Omental fat pad (tissue), 3 donors: ENCODE measurements at regions not wholly inside any gene's neighbourhood (a gene's known extent, or its start where the extent isn't known, plus 50 kb on each side); places are given as distances from the start of the nearest gene placed in this dataset.

Experiments used
- ATAC-seq: fragments of 150-250 bp; one replicate; pipeline ENCODE4 v1.9.1; 2016; ENCODE audit warnings: mild to moderate bottlenecking, moderate library complexity; ENCODE audit not compliant: low FRiP score
- DNase-seq: peaks from one replicate; pipeline ENCODE4 v3.0.0-alpha.2; 2019; ENCODE audit warnings: low spot score
- TF ChIP-seq, protein P1 (sequence below), 3 donors: fragments of 450-650 bp; IDR thresholded peaks; one replicate each; pipeline ENCODE4 v1.5.1; 2016 to 2017; ENCODE audit warnings: antibody characterized with exemption in 3 of 3, mild to moderate bottlenecking in 3 of 3, moderate library complexity in 2 of 3

DNA sequence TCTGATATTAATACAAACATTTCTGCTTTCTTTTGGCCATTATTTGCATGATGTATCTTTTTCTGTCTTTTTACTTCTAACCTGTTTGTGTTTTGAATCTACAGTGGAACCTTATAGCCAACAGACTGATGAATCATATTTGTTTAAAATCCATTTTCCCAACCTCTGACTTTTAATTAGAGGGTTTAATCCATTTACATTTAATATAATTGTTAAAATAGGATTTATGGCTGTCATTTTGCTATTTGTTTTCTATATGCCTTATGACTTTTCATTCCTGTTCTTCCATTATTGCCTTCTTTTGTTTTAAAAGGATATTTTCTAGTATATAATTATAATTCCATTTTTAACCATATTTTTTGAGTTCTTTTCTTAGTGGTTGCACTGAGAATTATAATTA lies 286.1 kb downstream of the ZNF621 start:
- TF ChIP-seq, protein P1, sequence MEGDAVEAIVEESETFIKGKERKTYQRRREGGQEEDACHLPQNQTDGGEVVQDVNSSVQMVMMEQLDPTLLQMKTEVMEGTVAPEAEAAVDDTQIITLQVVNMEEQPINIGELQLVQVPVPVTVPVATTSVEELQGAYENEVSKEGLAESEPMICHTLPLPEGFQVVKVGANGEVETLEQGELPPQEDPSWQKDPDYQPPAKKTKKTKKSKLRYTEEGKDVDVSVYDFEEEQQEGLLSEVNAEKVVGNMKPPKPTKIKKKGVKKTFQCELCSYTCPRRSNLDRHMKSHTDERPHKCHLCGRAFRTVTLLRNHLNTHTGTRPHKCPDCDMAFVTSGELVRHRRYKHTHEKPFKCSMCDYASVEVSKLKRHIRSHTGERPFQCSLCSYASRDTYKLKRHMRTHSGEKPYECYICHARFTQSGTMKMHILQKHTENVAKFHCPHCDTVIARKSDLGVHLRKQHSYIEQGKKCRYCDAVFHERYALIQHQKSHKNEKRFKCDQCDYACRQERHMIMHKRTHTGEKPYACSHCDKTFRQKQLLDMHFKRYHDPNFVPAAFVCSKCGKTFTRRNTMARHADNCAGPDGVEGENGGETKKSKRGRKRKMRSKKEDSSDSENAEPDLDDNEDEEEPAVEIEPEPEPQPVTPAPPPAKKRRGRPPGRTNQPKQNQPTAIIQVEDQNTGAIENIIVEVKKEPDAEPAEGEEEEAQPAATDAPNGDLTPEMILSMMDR (IDR thresholded peaks at IDR 0.05), result no peak
- no peak for ATAC-seq
- DNase-seq, result no peak

DNA sequence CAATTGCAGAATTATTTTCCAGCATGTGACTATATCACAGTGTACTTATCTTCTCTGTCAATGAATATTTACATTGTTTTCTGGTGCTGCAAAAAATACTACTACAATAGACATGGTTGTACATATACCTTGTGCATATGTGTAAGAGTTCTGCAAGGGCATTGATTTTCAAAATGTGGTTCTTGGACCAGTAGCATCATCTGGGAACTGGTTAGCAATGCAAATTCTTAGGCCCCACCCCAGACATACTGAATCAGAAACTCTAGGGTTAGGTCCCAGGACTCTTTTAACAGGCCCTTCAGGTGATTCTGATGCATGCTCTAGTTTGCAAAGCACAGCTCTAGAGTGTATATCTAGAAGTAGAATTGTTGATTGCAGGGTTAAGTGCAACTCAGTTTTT lies 292.3 kb downstream of the ZNF621 start:
- TF ChIP-seq, protein P1 (IDR thresholded peaks at IDR 0.05), result no peak
- ATAC-seq (no peak), DNase-seq (no peak)

DNA sequence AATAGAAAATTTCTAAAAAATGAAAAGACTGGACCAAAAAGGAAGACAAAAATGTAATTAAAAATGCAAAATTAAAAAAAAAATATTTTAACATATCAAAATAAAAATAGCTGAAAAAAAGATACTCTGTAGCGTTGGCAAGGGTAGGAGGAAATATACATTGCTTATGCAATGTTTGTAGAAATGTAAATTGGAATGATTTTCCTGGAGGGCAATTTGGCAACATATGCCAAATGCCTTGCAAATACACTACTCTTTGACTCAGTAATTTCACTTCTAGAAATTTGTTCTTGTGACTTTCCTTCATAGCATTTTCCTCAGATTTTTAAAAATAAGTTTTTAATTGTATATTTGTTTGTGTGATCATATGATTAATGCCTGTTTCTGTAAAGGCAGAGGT lies 296.6 kb downstream of the ZNF621 start:
- TF ChIP-seq, protein P1 (IDR thresholded peaks at IDR 0.05), result no peak
- no peak for ATAC-seq

DNA sequence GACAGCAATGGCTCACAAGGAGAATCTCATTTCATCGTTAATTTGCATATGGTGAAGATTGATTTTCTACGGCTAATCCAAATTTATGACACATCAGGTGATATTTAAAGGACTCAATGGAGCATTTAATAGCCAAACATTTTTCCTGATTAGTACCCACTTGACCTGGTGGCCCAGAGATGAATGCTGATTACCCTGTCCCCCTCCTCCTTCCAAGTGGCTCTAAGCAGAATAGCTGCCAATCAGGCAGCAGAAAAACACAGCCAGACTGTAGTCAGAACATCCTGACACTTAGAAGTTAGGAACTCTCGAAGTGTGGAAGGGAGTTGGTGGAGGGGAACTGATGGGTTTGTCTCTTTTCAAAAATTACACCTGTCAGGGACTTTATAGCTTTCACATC lies 302.5 kb downstream of the ZNF621 start:
- no peak for DNase-seq
- TF ChIP-seq, protein P1 (IDR thresholded peaks at IDR 0.05), result no peak
- no peak for ATAC-seq

More for the DNA sequence above, 296.6 kb downstream of the ZNF621 start:
- DNase-seq, result no peak

DNA sequence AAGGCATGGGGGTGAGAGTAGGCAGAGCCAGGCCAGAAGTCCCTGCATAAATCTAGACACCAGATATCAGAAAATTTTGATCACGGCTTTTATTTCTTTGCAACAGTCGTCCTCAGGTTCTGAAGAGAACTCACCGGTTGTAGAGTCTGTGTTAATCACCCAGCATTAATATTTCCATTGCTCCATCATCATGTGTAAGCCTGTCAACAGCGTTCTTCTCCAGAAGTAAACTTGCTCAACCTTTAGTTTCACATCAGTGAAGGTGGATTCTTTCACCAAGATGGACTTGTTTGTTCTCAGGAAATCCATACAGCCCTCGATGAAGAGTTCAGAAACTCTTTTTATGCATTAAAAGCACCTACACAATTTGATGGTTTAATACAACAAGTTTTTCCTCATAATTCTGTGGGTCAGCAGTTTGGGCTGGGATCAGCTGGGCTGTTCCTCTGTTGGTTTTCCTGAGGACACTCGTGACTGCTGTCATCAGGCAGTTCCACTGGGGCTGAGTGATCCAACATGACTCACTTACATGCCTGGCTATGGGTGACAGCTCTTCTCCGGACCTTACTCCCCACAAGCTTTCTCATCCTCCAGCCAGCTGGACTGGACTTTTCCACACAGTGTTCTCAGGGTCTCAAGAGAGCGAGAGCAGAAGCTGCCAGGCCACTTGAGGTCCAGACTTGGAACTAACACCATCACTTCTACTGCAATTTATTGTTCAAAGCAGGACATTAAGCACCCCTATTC lies 303.4 kb downstream of the ZNF621 start:
- TF ChIP-seq, protein P1 (IDR thresholded peaks at IDR 0.05), result no peak
- no peak for DNase-seq

DNA sequence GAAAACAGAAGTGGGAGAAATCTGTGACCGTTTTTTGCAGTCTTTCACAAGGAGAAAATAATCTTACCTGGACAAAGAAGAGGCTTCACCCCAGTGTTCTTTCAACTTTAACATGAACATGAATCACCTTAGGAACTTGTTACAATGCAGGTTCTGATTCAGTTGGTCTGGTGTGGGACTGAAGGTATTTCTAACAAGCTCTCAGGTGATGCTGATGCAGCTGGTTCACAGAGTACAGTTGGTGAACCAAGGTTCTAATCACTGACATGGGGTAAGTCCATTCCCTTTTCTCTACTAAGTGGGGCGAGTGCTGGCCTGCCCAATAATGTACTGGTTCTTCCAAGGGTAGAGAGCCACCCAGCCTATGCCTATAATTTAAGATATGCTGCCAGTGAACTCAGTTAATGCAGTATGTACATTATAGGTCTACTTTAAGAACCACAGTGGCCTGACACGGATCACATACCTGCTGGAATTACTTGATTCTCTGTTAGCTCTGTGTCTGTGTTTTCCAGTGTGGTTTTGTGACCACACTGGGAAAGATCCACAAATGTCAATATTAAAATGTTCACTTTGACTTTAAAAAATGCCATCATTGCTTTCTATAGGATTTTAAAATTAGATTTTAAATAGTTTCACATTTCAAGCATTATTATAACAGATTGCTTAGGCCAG lies 304.1 kb downstream of the ZNF621 start:
- DNase-seq (no peak), ATAC-seq (no peak)
- TF ChIP-seq, protein P1 (IDR thresholded peaks at IDR 0.05), result no peak

More for the DNA sequence above, 303.4 kb downstream of the ZNF621 start:
- ATAC-seq, result peak; percentile 54

DNA sequence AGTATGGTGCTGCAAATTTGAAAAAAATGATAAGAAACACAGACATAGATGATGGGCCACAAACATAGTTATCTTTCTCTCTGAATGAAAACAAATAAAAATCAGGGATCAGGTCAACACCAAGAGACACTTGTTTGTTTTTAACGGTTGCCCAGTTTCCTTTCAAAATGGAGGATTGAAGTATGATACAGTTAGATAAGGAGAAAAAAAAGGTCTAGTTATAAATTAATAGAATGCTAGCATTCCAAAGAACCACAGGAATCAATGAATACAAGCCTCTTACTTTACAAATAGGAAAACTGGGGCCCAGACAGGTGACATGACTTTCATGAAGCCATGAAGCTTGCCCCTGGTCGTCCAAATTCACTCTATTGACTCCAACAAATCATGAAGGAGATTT lies 305.1 kb downstream of the ZNF621 start:
- DNase-seq (no peak), ATAC-seq (no peak)
- TF ChIP-seq, protein P1 (IDR thresholded peaks at IDR 0.05), result no peak
